HG03108 (cell line): ENCODE measurements at regions not wholly inside any gene's neighbourhood (a gene's known extent, or its start where the extent isn't known, plus 50 kb on each side); places are given as distances from the start of the nearest gene placed in this dataset.

Experiments used
- ATAC-seq: cut with Tn5 transposase; IDR thresholded peaks from one replicate; pipeline ENCODE4 v1.9.1; 2021; ENCODE audit warnings: moderate library complexity; ENCODE audit not compliant: unreplicated experiment

DNA sequence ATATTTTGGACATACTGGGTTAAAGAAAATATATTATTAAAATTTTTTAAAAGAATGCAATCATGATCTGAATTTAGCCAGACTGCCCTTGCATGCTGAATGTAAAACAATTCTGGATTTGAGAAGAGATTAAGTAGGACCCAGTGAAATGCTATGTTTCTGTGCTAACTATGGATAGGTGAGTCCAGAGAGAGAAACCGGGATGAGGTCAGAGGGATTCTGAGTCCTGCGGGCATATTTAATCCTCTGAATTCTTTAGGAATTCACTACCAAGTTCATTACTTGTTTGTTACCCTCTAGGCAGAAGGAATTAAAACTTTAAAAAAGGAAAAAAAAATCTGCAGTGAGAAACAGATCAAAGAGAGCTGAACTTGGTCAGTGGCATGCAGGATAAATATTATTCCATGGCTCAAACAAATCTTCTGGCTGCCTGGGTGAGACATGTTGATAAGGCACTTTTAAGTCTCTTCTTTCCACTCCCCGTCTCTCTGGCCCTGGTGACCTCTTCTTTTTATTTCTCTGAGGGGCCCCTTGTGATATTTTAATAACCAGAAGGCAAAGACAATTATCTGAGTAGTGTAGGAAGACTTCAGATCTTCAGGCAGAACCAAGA lies 50.2 kb upstream of the LYZL1 start:
- ATAC-seq = no peak
